COLO829 (cell line): ENCODE measurements at regions not wholly inside any gene's neighbourhood (a gene's known extent, or its start where the extent isn't known, plus 50 kb on each side); places are given as distances from the start of the nearest gene placed in this dataset.
"Not testable (repeated sequence)": the region's sequence is repeated elsewhere in the genome, so short reads cannot be mapped to it uniquely, and the experiment has no call there.

Experiments
- DNase-seq: peaks from one replicate; pipeline ENCODE4 v3.0.0; 2012; ENCODE audit warnings: low spot score

GRCh38 chr16:16938009-16938408 lies 532.8 kb downstream of the XYLT1 start:
- no peak for DNase-seq

DNA sequence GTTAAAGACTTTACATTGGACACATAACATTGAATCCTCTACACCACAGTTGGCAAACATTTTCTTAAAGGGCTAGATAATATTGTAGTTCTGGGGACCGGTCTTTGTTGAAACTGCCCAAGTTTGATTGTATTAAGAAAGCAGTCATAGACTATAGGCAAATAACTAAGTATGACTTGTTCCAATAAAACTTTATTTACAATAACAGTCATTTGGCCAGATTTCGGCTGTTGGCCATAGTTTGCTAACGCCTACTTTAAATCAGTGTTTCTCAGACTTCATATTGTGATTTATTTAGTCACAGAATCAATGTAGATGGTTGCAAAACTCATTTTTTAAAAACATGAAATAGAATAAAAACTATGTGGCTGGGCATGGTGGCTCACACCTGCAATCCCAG lies 531.8 kb downstream of the XYLT1 start:
- no peak for DNase-seq

GRCh38 chr16:16940351-16940750 lies 530.4 kb downstream of the XYLT1 start:
- no peak for DNase-seq

DNA sequence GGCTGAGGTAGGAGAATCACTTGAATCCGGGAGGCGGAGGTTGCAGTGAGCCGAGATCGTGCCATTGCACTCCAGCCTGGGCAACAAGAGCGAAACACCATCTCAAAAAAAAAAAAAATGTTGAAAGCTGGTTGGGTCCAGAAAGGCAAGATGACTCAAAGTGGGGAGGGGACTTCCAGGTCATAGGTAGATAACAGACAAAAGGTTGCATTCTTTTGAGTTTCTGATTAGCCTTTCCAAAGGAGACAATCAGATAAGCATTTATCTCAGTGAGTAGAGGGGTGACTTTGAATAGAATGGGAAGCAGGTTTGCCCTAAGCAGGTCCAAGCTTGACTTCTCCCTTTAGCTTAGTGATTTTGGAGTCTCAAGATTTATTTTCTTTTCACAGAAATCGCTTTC lies 527.9 kb downstream of the XYLT1 start:
- not testable (repeated sequence) for DNase-seq

DNA sequence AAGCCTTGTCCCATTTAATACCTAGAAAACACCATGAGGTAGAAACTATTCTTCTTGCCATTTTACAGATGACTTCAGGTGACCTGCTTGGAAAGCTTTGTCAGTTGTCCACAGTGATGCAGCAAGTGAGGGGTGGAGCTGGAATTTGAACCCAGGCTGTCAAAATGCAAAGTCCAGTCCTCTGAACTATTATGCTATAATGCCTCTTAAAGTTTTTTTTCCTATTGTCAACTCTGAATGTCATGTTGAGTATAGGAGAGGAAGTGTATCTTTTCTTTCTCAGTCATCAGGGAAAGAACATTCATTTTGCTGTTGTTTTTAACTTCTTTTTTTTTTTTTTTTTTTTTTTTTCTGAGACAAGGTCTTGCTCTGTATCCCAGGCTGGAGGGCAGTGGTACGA lies 525.6 kb downstream of the XYLT1 start:
- DNase-seq: no peak

- no peak for DNase-seq
These were observed 514.4 kb downstream of the XYLT1 start for GRCh38 chr16:16956376-16956775.

DNA sequence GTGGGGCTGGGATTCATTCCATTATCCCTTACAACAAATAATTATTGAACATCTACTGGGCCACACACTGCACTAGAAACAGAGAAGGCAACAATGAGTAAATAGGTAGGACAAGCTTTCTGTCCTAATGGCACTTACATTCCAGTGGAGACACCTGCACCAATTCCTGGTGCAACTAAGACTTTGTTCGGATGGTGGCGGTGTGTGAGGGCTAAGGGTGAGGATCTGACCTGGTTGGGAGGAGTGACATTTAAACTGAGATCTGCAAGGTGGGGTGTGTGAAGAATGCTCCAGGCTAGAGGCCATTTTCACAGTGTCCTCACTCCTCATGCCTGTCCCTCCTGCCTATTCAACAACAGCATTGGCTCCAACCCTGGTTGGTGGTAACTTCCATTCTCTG lies 510.0 kb downstream of the XYLT1 start:
- DNase-seq: no peak

GRCh38 chr16:16966439-16966838 lies 504.3 kb downstream of the XYLT1 start:
- no peak for DNase-seq

- no peak for DNase-seq
These were observed 499.7 kb downstream of the XYLT1 start for GRCh38 chr16:16971042-16971441.

DNA sequence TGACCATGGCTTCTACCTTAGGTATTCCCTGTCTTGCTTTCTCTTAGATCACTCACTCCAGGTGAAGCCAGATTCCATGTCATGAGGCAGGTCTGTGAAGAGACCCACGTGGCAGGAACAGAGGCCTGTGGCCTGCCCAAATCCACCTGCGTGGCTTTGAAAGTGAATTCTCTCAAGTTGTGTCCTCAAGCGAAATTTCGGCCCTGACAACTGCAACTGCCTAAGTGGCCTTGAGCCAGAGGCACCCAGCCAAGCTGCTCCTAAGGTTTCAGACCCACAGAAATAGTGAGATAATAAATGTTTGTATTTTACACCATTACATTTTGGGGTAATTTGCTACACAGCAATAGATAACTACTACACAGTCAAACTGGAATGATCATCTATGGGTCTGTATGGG lies 497.9 kb downstream of the XYLT1 start:
- no peak for DNase-seq

- DNase-seq: no peak
These were observed 496.8 kb downstream of the XYLT1 start for GRCh38 chr16:16973707-16974591.

DNA sequence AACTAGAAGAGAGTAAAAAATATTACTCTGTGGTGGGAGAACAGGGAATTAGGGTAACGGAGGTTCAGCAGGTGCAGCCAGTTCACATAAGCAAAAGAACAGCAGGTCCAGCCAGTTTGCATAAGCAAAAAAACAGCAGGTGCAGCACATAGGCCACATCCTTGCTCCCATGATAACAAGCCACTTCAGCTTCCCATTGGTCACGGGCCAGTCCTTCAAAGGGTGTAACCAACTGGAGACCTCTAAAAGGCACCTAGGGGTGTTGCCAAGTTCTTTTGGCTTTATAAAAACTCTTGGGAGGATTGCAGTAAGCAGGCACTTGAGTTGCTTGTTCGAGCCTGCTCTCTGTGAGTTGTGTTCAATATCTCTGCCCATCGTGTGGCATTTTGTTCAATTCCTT lies 488.1 kb downstream of the XYLT1 start:
- no peak for DNase-seq

GRCh38 chr16:16983582-16983981 lies 487.2 kb downstream of the XYLT1 start:
- DNase-seq: no peak

DNA sequence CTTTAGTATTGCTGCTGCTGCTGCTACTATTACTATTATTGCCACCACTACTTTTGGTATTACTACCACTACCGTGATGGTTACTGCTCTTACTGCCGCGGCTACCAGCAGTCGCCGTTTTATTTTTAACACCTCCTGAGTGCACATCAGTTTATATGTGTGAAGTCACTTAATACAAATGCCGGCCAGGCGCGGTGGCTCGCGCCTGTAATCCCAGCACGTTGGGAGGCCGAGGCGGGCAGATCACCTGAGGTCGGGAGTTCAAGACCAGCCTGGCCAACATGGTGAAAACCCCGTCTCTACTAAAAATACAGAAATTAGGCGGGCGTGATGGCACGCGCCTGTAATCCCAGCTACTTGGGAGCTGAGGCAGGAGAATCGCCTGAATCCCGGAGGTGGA lies 486.7 kb downstream of the XYLT1 start:
- DNase-seq: not testable (repeated sequence)

GRCh38 chr16:16985707-16986106 lies 485.1 kb downstream of the XYLT1 start:
- DNase-seq: no peak

DNA sequence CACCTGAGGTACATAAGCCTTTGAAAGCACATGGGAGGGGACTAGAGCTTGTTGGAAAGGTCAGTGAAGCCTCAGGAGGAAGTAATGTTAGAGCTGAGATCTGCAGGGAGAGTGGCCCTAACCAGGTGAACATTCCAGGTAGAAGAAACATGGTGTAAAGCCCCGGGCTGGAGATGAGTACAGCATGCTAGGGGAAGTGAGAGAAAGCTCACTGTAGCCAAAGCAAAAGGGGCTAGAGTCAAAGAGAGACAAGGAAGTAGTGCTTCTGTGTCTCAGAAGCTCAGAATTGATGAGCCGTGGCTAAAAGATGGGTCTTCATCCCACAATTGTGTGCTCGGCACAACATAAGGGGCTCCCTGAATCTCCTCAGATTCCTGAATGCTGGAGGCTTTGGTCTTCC lies 481.8 kb downstream of the XYLT1 start:
- no peak for DNase-seq

GRCh38 chr16:16989368-16989767 lies 481.4 kb downstream of the XYLT1 start:
- DNase-seq: no peak

GRCh38 chr16:16991711-16992110 lies 479.0 kb downstream of the XYLT1 start:
- no peak for DNase-seq

DNA sequence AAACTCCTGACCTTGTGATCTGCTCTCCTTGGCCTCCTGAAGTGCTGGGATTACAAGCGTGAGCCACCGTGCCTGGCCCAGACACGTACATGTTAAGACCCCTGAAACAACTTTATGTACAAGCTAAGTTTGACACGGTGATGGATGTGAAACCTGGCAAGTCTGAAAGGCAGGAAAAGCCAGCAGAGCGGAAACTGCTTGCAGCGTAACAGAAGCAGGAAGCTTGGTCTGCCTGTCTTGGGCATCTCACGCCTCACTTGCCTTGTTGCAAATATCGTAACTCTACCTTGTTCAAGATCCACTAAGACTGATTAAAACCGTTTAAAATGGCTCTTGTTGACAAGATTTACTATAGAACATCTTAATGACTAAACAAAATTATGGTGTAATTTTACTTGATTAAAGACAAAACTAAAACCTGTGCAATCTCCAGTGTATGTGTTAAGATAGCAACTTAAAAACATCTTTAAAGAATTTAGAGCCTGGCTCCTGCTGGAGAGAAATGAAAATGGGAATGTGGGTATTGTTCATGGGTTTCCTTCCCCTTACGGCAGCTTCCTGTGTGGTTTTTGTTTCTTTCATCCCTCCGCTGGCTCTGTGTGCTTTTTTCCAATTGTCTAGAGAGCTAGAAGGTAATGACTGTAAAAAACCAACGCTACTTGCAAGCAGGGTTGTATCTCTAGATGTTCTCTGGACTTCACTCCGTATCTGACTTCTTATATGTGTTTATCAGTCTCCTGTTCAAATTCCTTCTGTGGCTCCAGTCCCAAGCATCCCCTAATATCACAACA lies 477.6 kb downstream of the XYLT1 start:
- no peak for DNase-seq

DNA sequence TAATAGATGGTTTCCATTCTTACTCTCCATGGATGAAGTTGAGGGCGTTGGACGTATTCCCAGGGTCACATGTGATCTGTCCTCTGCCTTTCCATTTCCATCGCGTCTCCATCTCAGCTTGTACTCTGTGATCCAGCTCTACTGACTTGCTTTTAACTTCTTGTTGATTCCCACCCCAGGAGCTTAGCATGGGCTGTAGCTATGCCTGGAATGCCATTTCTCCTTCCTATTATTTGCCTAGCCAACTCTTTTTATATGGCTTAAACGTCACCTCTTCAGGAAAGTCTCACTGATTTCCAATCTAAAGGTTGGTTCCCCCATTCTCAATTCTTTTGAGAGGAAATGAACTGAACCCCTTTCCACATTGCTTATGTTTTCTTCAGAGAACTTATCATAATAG lies 475.9 kb downstream of the XYLT1 start:
- DNase-seq: no peak

GRCh38 chr16:16996827-16997226 lies 473.9 kb downstream of the XYLT1 start:
- no peak for DNase-seq

- no peak for DNase-seq
These were observed 473.4 kb downstream of the XYLT1 start for GRCh38 chr16:16997349-16997748.

DNA sequence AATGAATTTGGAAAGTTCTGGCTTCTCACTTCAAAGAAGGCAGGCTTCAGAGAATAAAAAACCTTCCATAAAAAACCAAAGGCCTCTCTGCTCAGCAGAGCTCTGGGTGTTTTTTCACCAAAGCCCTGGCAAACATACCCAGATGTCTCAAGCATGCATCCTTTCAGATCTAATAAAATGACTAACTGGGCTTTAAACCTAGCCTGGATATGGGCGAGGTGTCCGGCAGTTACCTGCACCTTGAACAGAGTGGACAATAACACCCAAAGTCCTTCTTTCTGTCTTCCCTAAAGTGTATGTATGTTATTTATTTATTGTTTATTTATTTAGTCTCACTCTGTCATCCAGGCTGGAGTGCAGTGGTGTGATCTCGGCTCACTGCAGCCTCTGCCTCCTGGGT lies 469.3 kb downstream of the XYLT1 start:
- DNase-seq: no peak
